NB4 (cell line): ENCODE measurements at regions not wholly inside any gene's neighbourhood (a gene's known extent, or its start where the extent isn't known, plus 50 kb on each side); places are given as distances from the start of the nearest gene placed in this dataset.

Experiments
- DNase-seq: peaks from one replicate; pipeline ENCODE4 v3.0.0; 2010; ENCODE audit warnings: low read depth
- H3K4me3 ChIP-seq: one replicate; pipeline ENCODE4 v1.5.1; 2011; ENCODE audit warnings: mild to moderate bottlenecking, low read depth, low read length, moderate library complexity
- MYC ChIP-seq: IDR thresholded peaks from 2 replicates; pipeline ENCODE4 v1.6.1; 2011; ENCODE audit warnings: low read depth, low read length
- POLR2A ChIP-seq: IDR thresholded peaks from 2 replicates; pipeline ENCODE4 v1.6.1; 2011; ENCODE audit warnings: mild to moderate bottlenecking; ENCODE audit not compliant: insufficient read length; ENCODE audit errors: extremely low read depth
- TF ChIP-seq, protein P1 (sequence below): IDR thresholded peaks from 2 replicates; pipeline ENCODE4 v1.6.1; 2011; ENCODE audit warnings: low read depth, low read length
- TF ChIP-seq, protein P2 (sequence below): IDR thresholded peaks from one replicate; pipeline ENCODE4 v1.5.1; 2012; ENCODE audit warnings: low read depth, low read length

DNA sequence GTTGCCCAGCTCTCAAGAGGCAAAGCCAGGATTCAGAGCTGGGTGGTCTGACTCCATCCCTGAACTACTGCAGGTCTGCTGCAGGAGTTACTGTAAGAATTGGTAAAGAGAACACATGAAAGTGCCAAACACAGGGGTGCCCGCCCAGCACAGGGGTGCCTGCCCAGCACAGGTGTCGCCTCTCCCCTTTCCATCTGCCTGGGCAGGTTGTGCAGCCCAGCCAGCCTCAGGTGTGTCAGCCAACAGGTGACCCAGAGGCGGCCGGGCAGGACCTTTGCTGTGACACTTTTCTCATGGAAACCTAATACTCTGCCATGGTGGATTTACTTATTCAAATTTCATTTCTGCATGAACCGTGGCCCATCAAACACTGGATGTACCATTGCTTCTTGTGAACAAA, 289.7 kb upstream of the IRX4 start:
- TF ChIP-seq POLR2A (no peak), MYC (no peak)
- TF ChIP-seq, protein P1, sequence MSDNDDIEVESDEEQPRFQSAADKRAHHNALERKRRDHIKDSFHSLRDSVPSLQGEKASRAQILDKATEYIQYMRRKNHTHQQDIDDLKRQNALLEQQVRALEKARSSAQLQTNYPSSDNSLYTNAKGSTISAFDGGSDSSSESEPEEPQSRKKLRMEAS = no peak
- TF ChIP-seq, protein P2, sequence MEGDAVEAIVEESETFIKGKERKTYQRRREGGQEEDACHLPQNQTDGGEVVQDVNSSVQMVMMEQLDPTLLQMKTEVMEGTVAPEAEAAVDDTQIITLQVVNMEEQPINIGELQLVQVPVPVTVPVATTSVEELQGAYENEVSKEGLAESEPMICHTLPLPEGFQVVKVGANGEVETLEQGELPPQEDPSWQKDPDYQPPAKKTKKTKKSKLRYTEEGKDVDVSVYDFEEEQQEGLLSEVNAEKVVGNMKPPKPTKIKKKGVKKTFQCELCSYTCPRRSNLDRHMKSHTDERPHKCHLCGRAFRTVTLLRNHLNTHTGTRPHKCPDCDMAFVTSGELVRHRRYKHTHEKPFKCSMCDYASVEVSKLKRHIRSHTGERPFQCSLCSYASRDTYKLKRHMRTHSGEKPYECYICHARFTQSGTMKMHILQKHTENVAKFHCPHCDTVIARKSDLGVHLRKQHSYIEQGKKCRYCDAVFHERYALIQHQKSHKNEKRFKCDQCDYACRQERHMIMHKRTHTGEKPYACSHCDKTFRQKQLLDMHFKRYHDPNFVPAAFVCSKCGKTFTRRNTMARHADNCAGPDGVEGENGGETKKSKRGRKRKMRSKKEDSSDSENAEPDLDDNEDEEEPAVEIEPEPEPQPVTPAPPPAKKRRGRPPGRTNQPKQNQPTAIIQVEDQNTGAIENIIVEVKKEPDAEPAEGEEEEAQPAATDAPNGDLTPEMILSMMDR = no peak
- DNase-seq = no peak
- no peak overlapping the region for H3K4me3 ChIP-seq

DNA sequence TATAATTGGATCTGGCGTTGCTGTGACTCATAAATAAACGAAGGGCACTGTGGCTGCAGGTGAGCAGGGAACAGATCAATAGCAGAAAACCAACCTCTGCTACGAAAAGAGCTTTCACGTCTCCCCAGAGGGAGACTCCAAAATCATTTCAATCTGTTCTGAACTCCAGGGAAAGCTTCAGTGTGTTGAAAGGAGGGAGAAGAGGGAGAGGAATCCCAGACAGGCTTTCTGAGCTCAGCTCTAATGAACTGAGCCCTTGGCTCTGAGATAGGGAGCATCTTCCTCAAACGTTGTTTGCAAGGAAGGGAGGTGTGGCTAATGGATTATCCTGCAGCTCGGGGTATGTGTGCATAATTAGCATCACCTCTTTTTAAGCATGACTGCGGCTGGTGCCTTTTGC, 288.0 kb upstream of the IRX4 start:
- TF ChIP-seq, protein P1 = no peak
- no peak for TF ChIP-seq POLR2A
- TF ChIP-seq MYC = no peak
- TF ChIP-seq, protein P2 = no peak
- DNase-seq = no peak
- no peak overlapping the region for H3K4me3 ChIP-seq

DNA sequence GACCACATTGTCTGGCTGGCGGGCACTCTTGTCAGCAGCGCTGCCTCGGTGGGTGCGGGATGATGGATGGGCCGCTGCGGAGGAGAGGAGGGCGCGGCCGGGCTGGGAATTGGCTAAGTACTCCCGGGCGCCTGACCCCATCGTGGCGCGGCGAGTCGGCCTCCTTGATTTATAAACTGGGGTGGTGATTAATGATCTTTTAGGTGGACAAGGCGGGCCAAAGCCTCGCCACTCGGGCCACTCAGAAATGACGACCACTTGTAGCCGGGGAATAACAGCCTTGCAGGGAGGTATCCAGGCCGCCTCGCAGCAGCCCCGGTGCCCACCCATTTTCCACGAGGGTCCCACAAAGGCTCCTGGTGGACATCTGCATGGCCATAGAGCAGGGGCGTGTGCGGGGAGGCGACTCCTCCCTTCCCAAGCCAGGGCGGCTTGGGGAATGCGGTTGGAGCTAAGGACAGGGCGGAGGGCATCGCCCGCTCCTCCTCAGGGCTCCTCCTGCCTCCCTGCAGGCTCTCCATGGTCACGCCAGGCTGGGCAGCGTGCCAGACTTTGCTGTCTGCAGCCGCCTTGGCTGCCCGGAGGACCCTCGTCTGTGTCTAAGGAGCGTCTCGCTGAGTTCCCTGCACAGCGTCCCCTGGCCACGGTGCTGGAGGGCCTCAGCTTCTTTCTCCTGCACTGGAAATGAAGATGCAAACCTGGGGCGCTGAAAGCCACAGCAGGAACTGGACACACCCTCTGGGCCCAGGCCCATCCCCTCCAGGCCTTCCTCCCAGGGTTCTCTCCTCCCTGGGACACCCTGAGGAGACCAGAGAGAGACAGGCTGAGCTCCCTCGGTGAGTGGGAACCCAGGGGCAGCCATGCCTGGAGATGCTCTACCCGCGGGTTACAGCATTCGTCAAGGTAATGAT, 287.4 kb upstream of the IRX4 start:
- no peak for TF ChIP-seq MYC
- H3K4me3 ChIP-seq = no peak overlapping the region
- DNase-seq = no peak

DNA sequence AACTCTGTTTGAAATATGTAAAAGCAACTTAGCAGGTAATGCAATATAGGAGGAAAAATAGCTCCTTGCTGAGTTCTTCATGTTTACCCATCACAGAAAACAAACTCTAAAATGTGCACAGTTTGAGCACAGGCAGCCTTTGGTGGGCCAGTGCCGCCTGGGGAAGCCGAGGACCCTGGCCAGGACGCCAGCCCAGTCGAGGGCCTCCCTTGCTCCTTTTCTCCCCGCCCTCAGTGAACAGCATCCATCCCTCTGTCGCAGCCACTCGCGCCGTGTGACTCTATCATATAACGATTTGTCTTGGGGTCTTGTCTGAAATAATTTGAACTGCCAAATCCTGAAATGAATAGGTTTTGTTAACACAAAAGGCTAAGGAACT, 286.7 kb upstream of the IRX4 start:
- TF ChIP-seq MYC (no peak), POLR2A (no peak)
- TF ChIP-seq, protein P2 = no peak
- TF ChIP-seq, protein P1 = no peak
- H3K4me3 ChIP-seq = no peak overlapping the region
- no peak for DNase-seq

DNA sequence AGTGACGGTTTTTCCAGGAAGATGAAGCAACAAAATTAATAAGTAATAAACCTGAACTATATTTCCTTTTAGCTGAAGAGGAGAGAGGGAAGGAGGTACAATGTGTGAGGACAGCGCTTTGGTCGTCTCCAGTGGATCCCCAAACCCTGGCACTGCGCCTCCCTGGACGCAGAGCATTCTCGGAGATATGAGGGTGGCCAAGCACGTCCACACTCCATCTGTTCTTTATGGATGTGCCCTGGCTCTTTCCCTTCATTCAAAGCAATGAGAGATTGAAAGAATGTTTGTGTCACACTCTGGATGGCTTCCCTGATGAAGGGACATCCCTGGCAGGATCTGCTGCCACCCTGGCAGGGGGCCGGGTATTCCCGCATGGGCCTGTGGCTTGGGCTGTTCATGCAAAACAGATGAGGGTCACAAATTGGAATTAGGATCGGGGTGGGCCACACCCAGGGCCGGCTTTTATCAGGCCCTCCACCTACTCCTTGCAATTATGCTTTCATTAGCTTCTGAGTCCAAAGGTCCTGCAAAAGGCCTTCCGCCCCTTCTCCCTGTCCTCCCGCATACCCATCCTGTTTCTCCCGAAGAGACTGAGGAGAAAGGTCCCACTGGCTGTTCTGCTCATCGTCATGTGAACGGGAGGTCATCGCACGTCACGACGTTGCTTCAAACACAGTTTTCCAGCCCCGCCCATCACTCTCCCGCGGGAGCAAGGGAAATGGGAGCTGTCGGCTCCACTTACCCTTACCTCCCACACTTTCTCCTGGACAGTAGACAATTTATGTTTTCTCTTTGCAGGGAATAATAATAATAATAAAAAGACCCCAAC, 286.1 kb upstream of the IRX4 start:
- H3K4me3 ChIP-seq = no peak overlapping the region
- TF ChIP-seq, protein P2 = no peak
- no peak for TF ChIP-seq POLR2A
- TF ChIP-seq MYC = no peak
- TF ChIP-seq, protein P1 = no peak
- no peak for DNase-seq

DNA sequence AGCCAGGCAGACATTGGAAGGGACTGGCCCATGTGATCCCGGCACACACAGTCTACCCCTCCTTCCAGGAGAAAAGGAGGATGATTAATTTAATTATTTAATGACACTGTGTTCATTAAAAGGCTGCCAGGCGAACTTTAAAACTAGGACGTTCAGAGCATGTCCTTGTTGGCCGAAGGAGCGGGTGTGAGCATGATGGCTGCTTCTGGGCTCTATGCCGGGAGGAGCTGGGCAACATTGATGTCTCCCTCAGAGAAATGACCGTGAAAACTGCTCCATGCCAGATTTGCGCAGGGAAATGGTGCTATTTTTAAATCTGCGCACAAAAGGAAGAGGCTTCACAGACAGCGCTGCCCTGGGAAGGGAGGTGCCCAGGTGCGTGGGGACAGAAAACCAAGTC, 284.9 kb upstream of the IRX4 start:
- TF ChIP-seq, protein P2 = no peak
- TF ChIP-seq POLR2A (no peak), MYC (no peak)
- TF ChIP-seq, protein P1 = no peak
- H3K4me3 ChIP-seq = no peak overlapping the region
- no peak for DNase-seq
